ENCODE measurements at regions not wholly inside any gene's neighbourhood (a gene's known extent, or its start where the extent isn't known, plus 50 kb on each side); places are given as distances from the start of the nearest gene placed in this dataset.

GRCh38 chr4:36863601-36864000, 380.9 kb upstream of the NWD2 start:
- TF ChIP-seq CTCF (IDR thresholded peaks at IDR 0.05; ENCODE audit: extremely low read depth, missing control alignments): no peak
- no peak for DNase-seq (ENCODE audit: low spot score)

GRCh38 chr4:36870121-36870520, 374.4 kb upstream of the NWD2 start:
- no peak for TF ChIP-seq CTCF (IDR thresholded peaks at IDR 0.05; ENCODE audit: extremely low read depth, missing control alignments)
- no peak for DNase-seq (ENCODE audit: low spot score)

- no peak for DNase-seq (ENCODE audit: low spot score)
- no peak for TF ChIP-seq CTCF (IDR thresholded peaks at IDR 0.05; ENCODE audit: extremely low read depth, missing control alignments)
These were observed 371.9 kb upstream of the NWD2 start for GRCh38 chr4:36872679-36873078.

GRCh38 chr4:36884151-36884550, 360.4 kb upstream of the NWD2 start:
- no peak for DNase-seq (ENCODE audit: low spot score)
- TF ChIP-seq CTCF (IDR thresholded peaks at IDR 0.05; ENCODE audit: extremely low read depth, missing control alignments): no peak

- TF ChIP-seq CTCF (IDR thresholded peaks at IDR 0.05; ENCODE audit: extremely low read depth, missing control alignments): no peak
- no peak for DNase-seq (ENCODE audit: low spot score)
These were observed 352.6 kb upstream of the NWD2 start for GRCh38 chr4:36891971-36892370.

GRCh38 chr4:36900446-36900987, 344.0 kb upstream of the NWD2 start:
- no peak for TF ChIP-seq CTCF (IDR thresholded peaks at IDR 0.05; ENCODE audit: extremely low read depth, missing control alignments)
- no peak for DNase-seq (ENCODE audit: low spot score)

- no peak for DNase-seq (ENCODE audit: low spot score)
- no peak for TF ChIP-seq CTCF (IDR thresholded peaks at IDR 0.05; ENCODE audit: extremely low read depth, missing control alignments)
These were observed 339.7 kb upstream of the NWD2 start for GRCh38 chr4:36904823-36905222.
